PFSK-1 (cell line): ENCODE measurements at regions not wholly inside any gene's neighbourhood (a gene's known extent, or its start where the extent isn't known, plus 50 kb on each side); places are given as distances from the start of the nearest gene placed in this dataset.

Experiments
- FOXP2 ChIP-seq: optimal IDR thresholded peaks from 2 replicates; pipeline ENCODE3; 2011; ENCODE audit warnings: borderline replicate concordance, control low read depth, inconsistent platforms; ENCODE audit not compliant: insufficient read depth; ENCODE audit errors: extremely low read length, extremely low read depth
- POLR2AphosphoS5 ChIP-seq: IDR thresholded peaks from 2 replicates; pipeline ENCODE4 v1.6.1; 2012; ENCODE audit warnings: low read depth, mild to moderate bottlenecking, control low read depth, low read length, moderate library complexity
- SIN3A ChIP-seq: IDR thresholded peaks from 2 replicates; pipeline ENCODE4 v1.6.1; 2012; ENCODE audit warnings: mild to moderate bottlenecking, low read length, moderate library complexity, borderline replicate concordance; ENCODE audit not compliant: insufficient read depth
- TAF1 ChIP-seq: IDR thresholded peaks from 2 replicates; pipeline ENCODE4 v1.6.1; 2012; ENCODE audit warnings: low read length, control low read depth, borderline replicate concordance; ENCODE audit not compliant: insufficient read depth
- TF ChIP-seq, protein P1 (sequence below), 2 experiments: IDR thresholded peaks; 2 replicates each; pipeline versions ENCODE4 v1.6.1 to v1.8.0; 2011 to 2012; ENCODE audit warnings: low read depth in 2 of 2, low read length in 2 of 2, control low read depth in 1 of 2, inconsistent platforms in 1 of 2, mild to moderate bottlenecking in 1 of 2, moderate library complexity in 1 of 2; ENCODE audit not compliant: insufficient read depth in 1 of 2

- no peak for TF ChIP-seq FOXP2
- TF ChIP-seq SIN3A: no peak
- TF ChIP-seq, protein P1, sequence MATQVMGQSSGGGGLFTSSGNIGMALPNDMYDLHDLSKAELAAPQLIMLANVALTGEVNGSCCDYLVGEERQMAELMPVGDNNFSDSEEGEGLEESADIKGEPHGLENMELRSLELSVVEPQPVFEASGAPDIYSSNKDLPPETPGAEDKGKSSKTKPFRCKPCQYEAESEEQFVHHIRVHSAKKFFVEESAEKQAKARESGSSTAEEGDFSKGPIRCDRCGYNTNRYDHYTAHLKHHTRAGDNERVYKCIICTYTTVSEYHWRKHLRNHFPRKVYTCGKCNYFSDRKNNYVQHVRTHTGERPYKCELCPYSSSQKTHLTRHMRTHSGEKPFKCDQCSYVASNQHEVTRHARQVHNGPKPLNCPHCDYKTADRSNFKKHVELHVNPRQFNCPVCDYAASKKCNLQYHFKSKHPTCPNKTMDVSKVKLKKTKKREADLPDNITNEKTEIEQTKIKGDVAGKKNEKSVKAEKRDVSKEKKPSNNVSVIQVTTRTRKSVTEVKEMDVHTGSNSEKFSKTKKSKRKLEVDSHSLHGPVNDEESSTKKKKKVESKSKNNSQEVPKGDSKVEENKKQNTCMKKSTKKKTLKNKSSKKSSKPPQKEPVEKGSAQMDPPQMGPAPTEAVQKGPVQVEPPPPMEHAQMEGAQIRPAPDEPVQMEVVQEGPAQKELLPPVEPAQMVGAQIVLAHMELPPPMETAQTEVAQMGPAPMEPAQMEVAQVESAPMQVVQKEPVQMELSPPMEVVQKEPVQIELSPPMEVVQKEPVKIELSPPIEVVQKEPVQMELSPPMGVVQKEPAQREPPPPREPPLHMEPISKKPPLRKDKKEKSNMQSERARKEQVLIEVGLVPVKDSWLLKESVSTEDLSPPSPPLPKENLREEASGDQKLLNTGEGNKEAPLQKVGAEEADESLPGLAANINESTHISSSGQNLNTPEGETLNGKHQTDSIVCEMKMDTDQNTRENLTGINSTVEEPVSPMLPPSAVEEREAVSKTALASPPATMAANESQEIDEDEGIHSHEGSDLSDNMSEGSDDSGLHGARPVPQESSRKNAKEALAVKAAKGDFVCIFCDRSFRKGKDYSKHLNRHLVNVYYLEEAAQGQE (IDR thresholded peaks at IDR 0.05; ENCODE audit: insufficient read depth in 1 of 2, low read depth in 2 of 2, low read length in 2 of 2): no peak
- no peak for TF ChIP-seq TAF1
- no peak for TF ChIP-seq POLR2AphosphoS5
Measured at GRCh38 chr10:52615331-52615730, 157.3 kb downstream of the MBL2 start.

GRCh38 chr10:52615756-52616394 lies 156.7 kb downstream of the MBL2 start:
- TF ChIP-seq, protein P1 (IDR thresholded peaks at IDR 0.05; ENCODE audit: insufficient read depth in 1 of 2, low read depth in 2 of 2, low read length in 2 of 2): no peak
- TF ChIP-seq POLR2AphosphoS5 (no peak), FOXP2 (no peak), SIN3A (no peak), TAF1 (no peak)

GRCh38 chr10:52616395-52616764 lies 156.2 kb downstream of the MBL2 start:
- TF ChIP-seq TAF1: no peak

DNA sequence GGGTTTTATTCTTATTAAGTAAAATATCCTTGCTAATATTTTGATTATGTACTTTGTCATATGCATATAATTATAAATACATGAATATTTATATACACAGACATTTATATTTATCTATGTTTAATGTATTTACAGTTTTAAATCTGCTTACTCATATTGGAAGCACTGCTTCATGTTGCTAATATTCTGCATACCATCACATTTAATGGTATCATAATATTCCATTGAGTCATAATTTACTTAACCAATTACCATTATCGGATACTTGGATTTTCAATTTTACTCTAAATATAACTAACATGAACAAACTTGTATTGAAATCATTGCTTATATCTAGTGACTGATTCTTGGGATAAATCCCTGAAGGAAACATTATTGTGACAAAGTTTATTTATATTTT lies 155.2 kb downstream of the MBL2 start:
- no peak for TF ChIP-seq SIN3A
- TF ChIP-seq TAF1: no peak
- no peak for TF ChIP-seq FOXP2
- TF ChIP-seq POLR2AphosphoS5: no peak
- TF ChIP-seq, protein P1 (IDR thresholded peaks at IDR 0.05; ENCODE audit: insufficient read depth in 1 of 2, low read depth in 2 of 2, low read length in 2 of 2): no peak

- TF ChIP-seq TAF1 (no peak), FOXP2 (no peak)
- TF ChIP-seq, protein P1 (IDR thresholded peaks at IDR 0.05; ENCODE audit: insufficient read depth in 1 of 2, low read depth in 2 of 2, low read length in 2 of 2): no peak
Measured at GRCh38 chr10:52619052-52619451, 153.5 kb downstream of the MBL2 start.
